ENCODE measurements at regions not wholly inside any gene's neighbourhood (a gene's known extent, or its start where the extent isn't known, plus 50 kb on each side); places are given as distances from the start of the nearest gene placed in this dataset.
"Not testable (repeated sequence)": the region's sequence is repeated elsewhere in the genome, so short reads cannot be mapped to it uniquely, and the experiment has no call there.

DNA sequence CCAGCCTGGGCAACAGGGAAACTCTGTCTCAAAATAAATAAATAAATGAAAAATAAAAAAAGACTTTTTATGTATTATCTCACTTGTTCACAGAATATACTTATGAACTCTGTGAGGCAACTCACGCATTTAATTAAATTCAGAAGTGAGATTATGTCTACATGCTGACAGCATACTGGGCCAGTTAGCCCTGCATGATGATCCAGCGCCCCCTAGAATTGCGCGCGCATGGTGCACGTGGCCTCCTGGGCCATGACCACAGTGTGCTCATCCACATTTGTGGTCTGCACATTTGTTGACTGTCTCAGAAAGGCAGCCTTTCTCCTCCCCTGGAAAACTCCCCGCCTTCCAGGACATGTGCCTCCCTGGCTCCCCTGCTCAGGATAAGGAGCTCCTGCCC is 64.8 kb upstream of the METTL9 start:
- not testable (repeated sequence) for DNase-seq (ENCODE audit: low read depth, low spot score)

DNA sequence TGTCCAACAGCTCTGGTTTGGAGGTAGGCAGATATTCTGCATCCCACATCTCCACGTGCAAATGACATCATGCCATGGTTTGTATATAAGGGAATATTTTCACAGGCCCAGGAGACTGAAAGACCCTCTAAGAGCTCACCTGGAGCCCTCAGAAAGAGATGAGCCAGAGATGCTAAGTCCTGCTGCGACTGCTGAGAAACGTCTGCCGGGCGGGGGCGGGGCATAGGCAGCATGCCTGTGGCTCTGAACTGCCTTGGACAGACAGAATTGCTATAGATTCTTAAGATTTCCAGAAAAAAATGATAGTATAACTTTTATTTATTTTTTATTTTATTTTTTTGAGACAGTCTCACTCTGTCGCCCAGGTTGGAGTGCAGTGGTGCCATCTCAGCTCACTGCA is 64.2 kb upstream of the METTL9 start:
- DNase-seq (ENCODE audit: low read depth, low spot score): not testable (repeated sequence)

DNA sequence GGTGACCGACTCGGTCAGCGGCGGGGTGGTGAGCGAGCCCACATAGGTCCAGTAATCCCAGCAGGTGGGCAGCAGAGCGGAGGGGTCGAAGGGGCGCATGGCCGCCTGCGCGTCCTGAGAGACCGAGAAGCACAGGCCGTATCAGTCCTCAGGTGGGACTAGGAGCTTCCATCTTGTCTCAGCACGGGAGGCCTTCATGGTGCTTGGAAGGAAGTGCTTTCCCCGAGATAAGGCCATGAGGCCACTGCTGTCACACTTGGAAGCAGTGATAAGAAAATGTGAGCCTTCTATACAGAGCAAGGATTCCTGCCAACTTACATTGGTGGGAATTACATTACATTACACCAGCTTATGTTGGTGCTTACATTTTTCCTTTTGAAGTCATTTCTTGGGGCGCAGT is 62.6 kb upstream of the METTL9 start:
- DNase-seq (ENCODE audit: low read depth, low spot score): not testable (repeated sequence)

DNA sequence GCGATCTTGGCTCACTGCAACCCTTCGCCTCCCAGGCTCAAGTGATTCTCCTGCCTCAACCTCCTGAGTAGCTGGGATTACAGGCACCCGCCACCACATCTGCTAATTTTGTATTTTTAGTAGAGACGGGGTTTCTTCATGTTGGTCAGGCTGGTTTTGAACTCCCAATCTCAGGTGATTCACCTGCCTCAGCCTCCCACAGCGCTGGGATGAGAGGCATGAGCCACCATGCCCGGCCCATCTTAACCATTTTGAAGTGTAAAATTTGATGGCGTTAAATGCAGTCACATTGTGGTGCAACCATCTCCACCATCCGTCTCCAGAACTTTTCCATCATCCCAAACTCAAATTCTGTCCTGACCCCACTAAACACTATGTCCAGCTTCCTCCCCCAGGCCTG is 61.8 kb upstream of the METTL9 start:
- DNase-seq (ENCODE audit: low read depth, low spot score): not testable (repeated sequence)

DNA sequence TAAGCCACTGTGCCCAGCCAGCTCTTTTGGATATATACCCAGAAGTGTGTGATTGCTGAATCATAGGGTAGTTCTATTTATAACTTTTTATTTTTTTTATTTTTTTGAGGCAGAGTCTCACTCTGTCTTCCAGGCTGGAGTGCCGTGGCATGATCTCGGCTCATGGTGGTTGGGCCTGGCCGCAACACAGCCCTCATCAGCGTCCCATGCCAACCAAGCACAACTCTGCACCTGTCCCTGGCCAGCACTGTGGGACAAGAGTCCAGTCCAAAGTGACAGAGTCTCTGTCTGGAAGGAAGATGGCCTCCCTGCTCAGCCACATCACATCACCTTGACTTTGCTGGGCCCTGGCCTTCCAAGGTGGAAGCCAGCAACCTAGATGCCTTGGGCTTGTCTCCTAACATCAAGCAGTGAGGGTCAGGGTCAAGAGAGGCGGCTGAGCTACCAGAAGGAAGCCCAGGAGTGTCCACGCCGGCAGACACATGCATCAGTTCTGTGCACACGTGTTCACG is 60.2 kb upstream of the METTL9 start:
- not testable (repeated sequence) for DNase-seq (ENCODE audit: low read depth, low spot score)

DNA sequence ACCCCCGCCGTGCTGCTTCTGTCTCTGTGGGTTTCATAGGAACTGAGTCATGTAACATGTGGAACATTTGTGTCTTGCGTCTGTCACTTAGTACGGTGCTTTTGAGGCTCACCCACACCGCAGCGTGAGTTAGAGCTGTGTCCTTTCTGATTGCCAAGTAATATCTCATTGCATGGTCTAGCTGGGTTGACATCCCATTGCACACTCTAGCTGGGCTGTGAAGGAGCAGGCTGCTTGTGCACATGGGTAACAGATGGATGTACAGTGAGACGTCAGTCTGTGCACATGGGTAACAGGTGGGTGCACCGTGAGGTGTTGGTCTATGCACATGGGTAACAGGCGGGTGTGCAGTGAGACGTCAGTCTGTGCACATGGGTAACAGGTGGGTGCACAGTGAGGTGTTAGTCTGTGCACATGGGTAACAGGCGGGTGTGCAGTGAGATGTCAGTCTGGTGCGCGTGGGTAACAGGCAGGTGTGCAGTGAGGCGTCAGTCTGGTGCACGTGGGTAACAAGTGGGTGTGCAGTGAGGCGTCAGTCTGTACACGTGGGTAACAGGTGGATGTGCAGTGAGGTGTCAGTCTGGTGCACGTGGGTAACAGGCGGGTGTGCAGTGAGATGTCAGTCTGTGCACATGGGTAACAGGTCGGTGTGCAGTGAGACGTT is 58.5 kb upstream of the METTL9 start:
- not testable (repeated sequence) for DNase-seq (ENCODE audit: low read depth, low spot score)

DNA sequence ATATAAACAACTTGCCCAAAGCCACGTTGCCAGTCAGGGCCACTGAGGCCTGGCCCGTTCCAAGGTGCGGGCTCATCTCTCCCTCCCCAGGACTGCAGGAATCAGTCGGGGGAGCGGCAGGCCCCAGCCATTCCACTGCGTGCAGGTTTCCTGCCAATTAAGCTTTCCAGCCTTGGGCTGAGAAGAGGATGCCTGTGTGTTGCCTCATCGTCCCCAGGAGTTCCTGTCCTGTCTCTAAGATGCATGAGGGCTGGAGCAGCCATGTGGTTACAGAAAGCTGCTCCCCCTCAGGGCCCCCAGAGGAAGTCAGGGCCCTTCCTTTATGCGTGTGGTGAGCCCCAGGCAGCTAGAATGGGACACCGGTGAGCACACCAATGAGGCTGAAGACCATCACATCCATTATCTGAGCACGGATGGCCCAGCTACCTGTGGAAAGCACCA is 57.7 kb upstream of the METTL9 start:
- DNase-seq (ENCODE audit: low read depth, low spot score): not testable (repeated sequence)

DNA sequence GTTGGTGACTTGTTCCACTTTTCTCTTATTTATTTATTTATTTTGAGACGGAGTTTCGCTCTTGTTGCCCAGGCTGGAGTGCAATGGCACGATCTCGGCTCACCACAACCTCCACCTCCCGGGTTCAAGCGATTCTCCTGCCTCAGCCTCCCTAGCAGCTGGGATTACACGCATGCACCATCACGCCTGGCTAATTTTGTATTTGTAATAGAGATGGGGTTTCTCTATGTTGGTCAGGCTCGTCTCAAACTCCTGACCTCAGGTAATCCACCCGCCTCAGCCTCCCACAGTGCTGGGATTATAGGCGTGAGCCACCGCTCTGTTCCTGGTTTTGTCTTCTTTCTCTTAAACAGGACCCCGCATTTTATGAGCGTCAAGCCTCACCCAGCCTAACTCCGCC is 57.3 kb upstream of the METTL9 start:
- DNase-seq (ENCODE audit: low read depth, low spot score): not testable (repeated sequence)

DNA sequence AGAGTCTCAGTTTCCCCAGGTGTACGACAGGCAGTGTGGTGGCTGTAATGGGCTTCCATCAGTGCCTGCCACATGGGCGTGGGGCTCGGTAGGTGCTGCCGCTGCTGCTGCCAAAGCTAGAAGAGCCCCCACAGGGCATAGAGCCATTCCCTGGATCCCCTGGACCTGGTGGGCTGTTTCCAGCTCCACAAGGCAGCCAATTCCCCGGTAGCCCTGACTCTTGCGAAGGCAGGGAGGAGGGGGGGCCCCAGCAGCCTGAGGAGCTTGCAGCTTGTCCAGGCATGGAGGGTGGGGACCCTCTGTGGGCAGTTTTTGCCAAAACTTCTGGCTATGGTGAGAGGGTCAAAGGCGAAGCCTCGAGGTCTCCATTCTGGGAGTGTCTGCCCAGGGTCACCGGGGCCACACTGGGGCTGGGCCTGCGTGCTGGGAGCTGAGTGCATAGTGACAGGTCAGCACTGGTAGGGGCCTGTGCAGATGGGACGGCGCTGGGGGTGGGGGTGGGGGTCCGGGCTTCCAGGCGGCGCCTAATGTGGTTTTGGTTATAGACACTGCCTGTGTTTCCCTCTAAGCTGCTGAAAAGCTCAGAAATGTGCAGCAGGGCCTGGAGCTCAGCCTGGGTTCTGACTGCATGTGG is 56.8 kb upstream of the METTL9 start:
- not testable (repeated sequence) for DNase-seq (ENCODE audit: low read depth, low spot score)

DNA sequence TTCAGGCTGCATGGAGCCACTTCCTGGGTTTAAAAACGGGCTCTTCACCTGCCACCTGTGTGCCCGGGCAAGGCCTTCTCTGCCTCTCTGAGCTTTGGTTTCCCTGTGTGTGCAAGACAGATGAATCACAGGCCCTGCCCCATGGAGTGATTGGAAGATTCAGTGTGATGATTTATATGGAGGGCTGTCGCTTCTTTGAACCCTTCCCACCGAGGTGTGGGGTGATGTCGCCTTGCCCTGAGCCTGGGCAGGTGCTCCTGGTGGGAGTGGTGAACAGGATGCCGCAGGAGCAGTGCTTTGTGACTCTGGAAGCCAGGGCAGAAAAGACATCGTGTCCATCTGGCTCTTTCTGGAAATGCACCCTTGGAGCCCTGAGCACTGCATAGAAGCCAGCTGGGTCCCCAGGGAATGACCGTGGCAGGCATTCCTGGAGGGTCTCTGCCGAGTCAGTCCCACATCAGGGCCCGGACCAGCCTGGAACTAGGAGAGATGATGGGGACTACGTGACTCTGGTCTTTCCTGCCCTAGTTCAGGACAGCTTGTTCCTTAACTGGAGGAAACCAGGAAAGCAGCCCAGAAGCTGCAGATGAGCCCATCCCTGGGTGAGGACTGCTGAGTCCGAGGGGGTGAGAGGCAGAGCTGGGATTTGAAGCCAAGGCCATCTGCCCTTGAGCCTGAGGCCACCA is 56.1 kb upstream of the METTL9 start:
- not testable (repeated sequence) for DNase-seq (ENCODE audit: low read depth, low spot score)

DNA sequence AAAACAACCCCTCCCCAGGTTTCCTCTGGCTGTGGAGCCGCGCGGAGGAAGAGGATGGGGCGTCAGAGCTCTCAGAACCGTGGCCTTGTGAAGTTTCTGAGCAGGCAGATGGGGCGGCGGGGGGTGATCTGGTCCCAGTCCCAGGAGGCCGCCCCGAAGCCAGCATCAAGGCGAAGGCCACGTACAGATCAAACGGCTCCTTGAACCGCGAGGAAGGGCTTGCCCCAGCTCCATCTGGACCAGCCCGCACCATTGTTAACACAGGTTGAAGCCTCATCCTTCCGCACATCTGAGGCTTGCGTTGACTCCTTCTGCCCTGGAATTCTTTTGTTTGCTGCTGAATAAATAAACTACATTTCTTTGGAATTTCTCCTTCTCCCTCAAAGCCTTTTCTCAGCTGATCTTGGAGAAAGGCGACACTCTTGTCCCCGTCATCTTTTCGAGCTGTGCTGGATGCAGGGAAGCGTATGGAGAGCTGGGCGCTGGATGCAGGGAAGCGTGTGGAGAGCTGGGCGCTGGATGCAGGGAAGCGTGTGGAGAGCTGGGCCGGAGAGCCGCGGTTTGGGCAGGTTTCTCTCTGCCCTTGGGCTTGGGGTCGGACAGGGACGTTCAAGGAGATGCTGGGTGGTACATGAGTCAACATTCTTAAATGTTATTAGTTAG is 53.6 kb upstream of the METTL9 start:
- DNase-seq (ENCODE audit: low read depth, low spot score): not testable (repeated sequence)

DNA sequence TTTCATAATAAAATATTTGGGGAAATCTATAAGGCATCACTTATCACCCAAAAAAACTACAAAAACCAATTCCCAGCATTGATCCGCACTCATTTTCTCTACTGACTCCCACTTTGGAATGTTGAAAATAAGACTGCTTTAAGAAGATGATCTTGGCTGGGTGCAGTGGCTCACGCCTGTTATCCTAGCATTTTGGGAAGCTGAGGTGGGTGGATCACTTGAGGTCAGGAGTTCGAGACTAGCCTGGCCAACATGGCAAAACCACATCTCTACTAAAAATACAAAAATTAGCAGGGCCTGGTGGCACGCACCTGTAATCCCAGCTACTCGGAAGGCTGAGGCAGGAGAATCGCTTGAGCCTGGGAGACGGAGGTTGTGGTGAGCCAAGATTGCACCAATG is 50.0 kb upstream of the METTL9 start:
- not testable (repeated sequence) for DNase-seq (ENCODE audit: low read depth, low spot score)
